GM21447 (cell line): ENCODE measurements at regions not wholly inside any gene's neighbourhood (a gene's known extent, or its start where the extent isn't known, plus 50 kb on each side); places are given as distances from the start of the nearest gene placed in this dataset.
"Not testable (repeated sequence)": the region's sequence is repeated elsewhere in the genome, so short reads cannot be mapped to it uniquely, and the experiment has no call there.

Experiments used
- ATAC-seq: cut with Tn5 transposase; IDR thresholded peaks from one replicate; pipeline ENCODE4 v1.9.1; 2021; ENCODE audit not compliant: unreplicated experiment

GRCh38 chr5:54404568-54404967 lies 50.9 kb upstream of the HSPB3 start:
- no peak for ATAC-seq

GRCh38 chr5:54403885-54404416 lies 51.5 kb upstream of the HSPB3 start:
- no peak for ATAC-seq

GRCh38 chr5:54403121-54403520 lies 52.4 kb upstream of the HSPB3 start:
- ATAC-seq = no peak

GRCh38 chr5:54401515-54401914 lies 54.0 kb upstream of the HSPB3 start:
- ATAC-seq = peak; percentile 85

GRCh38 chr5:54398191-54398590 lies 57.3 kb upstream of the HSPB3 start:
- no peak for ATAC-seq

- ATAC-seq = no peak
Observed at GRCh38 chr5:54397420-54397819, 58.1 kb upstream of the HSPB3 start.

- not testable (repeated sequence) for ATAC-seq
Observed at GRCh38 chr5:54393007-54393406, 62.5 kb upstream of the HSPB3 start.

GRCh38 chr5:54390539-54391031 lies 64.9 kb upstream of the HSPB3 start:
- ATAC-seq = no peak

GRCh38 chr5:54390015-54390414 lies 65.5 kb upstream of the HSPB3 start:
- ATAC-seq = no peak

- ATAC-seq = not testable (repeated sequence)
Observed at GRCh38 chr5:54389399-54389798, 66.1 kb upstream of the HSPB3 start.

GRCh38 chr5:54388811-54389210 lies 66.7 kb upstream of the HSPB3 start:
- no peak for ATAC-seq

GRCh38 chr5:54388409-54388808 lies 67.1 kb upstream of the HSPB3 start:
- ATAC-seq = no peak

GRCh38 chr5:54387659-54388232 lies 67.8 kb upstream of the HSPB3 start:
- ATAC-seq = no peak

- ATAC-seq = no peak
Observed at GRCh38 chr5:54387031-54387430, 68.5 kb upstream of the HSPB3 start.

GRCh38 chr5:54385994-54386393 lies 69.5 kb upstream of the HSPB3 start:
- no peak for ATAC-seq

GRCh38 chr5:54384356-54384933 lies 71.1 kb upstream of the HSPB3 start:
- no peak for ATAC-seq

- ATAC-seq = no peak
Observed at GRCh38 chr5:54383941-54384340, 71.6 kb upstream of the HSPB3 start.

- no peak for ATAC-seq
Observed at GRCh38 chr5:54383225-54383901, 72.1 kb upstream of the HSPB3 start.

GRCh38 chr5:54381319-54381718 lies 70.9 kb upstream of the ARL15 start:
- not testable (repeated sequence) for ATAC-seq

- ATAC-seq = no peak
Observed at GRCh38 chr5:54379590-54379989, 69.2 kb upstream of the ARL15 start.

- no peak for ATAC-seq
Observed at GRCh38 chr5:54378707-54379106, 68.3 kb upstream of the ARL15 start.

- not testable (repeated sequence) for ATAC-seq
Observed at GRCh38 chr5:54377339-54377738, 67.0 kb upstream of the ARL15 start.
